Mesenchymal stem cell (in vitro differentiated cells and primary cell): ENCODE measurements at regions not wholly inside any gene's neighbourhood (a gene's known extent, or its start where the extent isn't known, plus 50 kb on each side); places are given as distances from the start of the nearest gene placed in this dataset.

Experiments used
- DNase-seq: peaks from one replicate; pipeline ENCODE4 v3.0.0-alpha.2; 2013
- H2AFZ ChIP-seq: one replicate; pipeline ENCODE4 v1.6.1; 2013; ENCODE audit warnings: low read depth, mild to moderate bottlenecking, control low read depth, inconsistent platforms, low read length, moderate library complexity
- H2AK5ac ChIP-seq: 2 replicates; pipeline ENCODE4 v1.6.1; 2013; ENCODE audit warnings: low read length, moderate library complexity, mild to moderate bottlenecking, inconsistent platforms; ENCODE audit not compliant: severe bottlenecking
- H2BK120ac ChIP-seq: one replicate; pipeline ENCODE4 v1.6.1; 2013; ENCODE audit warnings: low read depth, mild to moderate bottlenecking, inconsistent platforms, low read length, moderate library complexity
- H2BK12ac ChIP-seq, 2 experiments: one replicate each; pipeline ENCODE4 v1.6.1; 2013; ENCODE audit warnings: inconsistent platforms in 2 of 2, low read length in 2 of 2, mild to moderate bottlenecking in 2 of 2, moderate library complexity in 2 of 2, control low read depth in 1 of 2
- H2BK15ac ChIP-seq: one replicate; pipeline ENCODE4 v1.6.1; 2013; ENCODE audit warnings: mild to moderate bottlenecking, low read depth, inconsistent platforms; ENCODE audit not compliant: poor library complexity, severe bottlenecking
- H2BK5ac ChIP-seq: 2 replicates; pipeline ENCODE4 v1.6.1; 2013; ENCODE audit warnings: low read depth, mild to moderate bottlenecking, low read length, control low read depth, inconsistent platforms; ENCODE audit not compliant: poor library complexity, severe bottlenecking
- H3K14ac ChIP-seq, 2 experiments: one replicate each; pipeline ENCODE4 v1.6.1; 2013; ENCODE audit warnings: inconsistent platforms in 2 of 2, low read length in 2 of 2, control low read depth in 1 of 2, mild to moderate bottlenecking in 1 of 2, moderate library complexity in 1 of 2
- H3K18ac ChIP-seq, 2 experiments: one replicate each; pipeline ENCODE4 v1.6.1; 2013; ENCODE audit warnings: inconsistent platforms in 2 of 2, low read length in 2 of 2, control low read depth in 1 of 2, low read depth in 1 of 2, mild to moderate bottlenecking in 1 of 2
- H3K23ac ChIP-seq, 2 experiments: one replicate each; pipeline ENCODE4 v1.6.1; 2013; ENCODE audit warnings: inconsistent platforms in 2 of 2, low read length in 2 of 2, mild to moderate bottlenecking in 2 of 2, moderate library complexity in 2 of 2, control low read depth in 1 of 2
- H3K27ac ChIP-seq: 2 replicates; pipeline ENCODE4 v1.5.1; 2013; ENCODE audit warnings: mild to moderate bottlenecking, moderate library complexity, low read length, control low read depth, inconsistent platforms; ENCODE audit not compliant: poor library complexity, severe bottlenecking
- H3K27me3 ChIP-seq, 2 experiments: 2 replicates each; pipeline versions ENCODE4 v1.6.1 to v1.7.0; 2013; ENCODE audit warnings: low read length in 2 of 2, mild to moderate bottlenecking in 2 of 2, moderate library complexity in 2 of 2, control low read depth in 1 of 2, inconsistent platforms in 1 of 2; ENCODE audit not compliant: control insufficient read depth in 1 of 2, insufficient read depth in 1 of 2
- H3K36me3 ChIP-seq, 2 experiments: 2 replicates each; pipeline versions ENCODE4 v1.6.1 to v1.7.0; 2013; ENCODE audit warnings: low read length in 2 of 2, control low read depth in 1 of 2, inconsistent platforms in 1 of 2, low read depth in 1 of 2, mild to moderate bottlenecking in 1 of 2; ENCODE audit not compliant: insufficient read depth in 2 of 2, control insufficient read depth in 1 of 2
- H3K4ac ChIP-seq, 2 experiments: one replicate each; pipeline ENCODE4 v1.6.1; 2013; ENCODE audit warnings: inconsistent platforms in 2 of 2, low read length in 2 of 2, mild to moderate bottlenecking in 2 of 2, moderate library complexity in 2 of 2, control low read depth in 1 of 2, low read depth in 1 of 2
- H3K4me1 ChIP-seq: 2 replicates; pipeline ENCODE4 v1.6.1; 2013; ENCODE audit warnings: low read depth, low read length, control low read depth; ENCODE audit not compliant: control insufficient read depth, insufficient read depth
- H3K4me2 ChIP-seq: 2 replicates; pipeline ENCODE4 v1.6.1; 2013; ENCODE audit warnings: low read length, mild to moderate bottlenecking, inconsistent platforms; ENCODE audit not compliant: poor library complexity, severe bottlenecking
- H3K4me3 ChIP-seq, 2 experiments: 2 replicates each; pipeline versions ENCODE4 v1.5.1 to v1.7.0; 2013; ENCODE audit warnings: low read length in 2 of 2, mild to moderate bottlenecking in 2 of 2, control low read depth in 1 of 2, low read depth in 1 of 2; ENCODE audit not compliant: insufficient read depth in 1 of 2
- H3K79me1 ChIP-seq: replicated peaks from 2 replicates; pipeline ENCODE4 v1.6.1; 2013; ENCODE audit warnings: mild to moderate bottlenecking, control low read depth, low read length, inconsistent platforms; ENCODE audit not compliant: poor library complexity, severe bottlenecking
- H3K9ac ChIP-seq: 2 replicates; pipeline ENCODE4 v1.7.0; 2013; ENCODE audit warnings: mild to moderate bottlenecking, low read length, moderate library complexity
- H3K9me3 ChIP-seq: 2 replicates; pipeline ENCODE4 v1.7.0; 2013; ENCODE audit warnings: mild to moderate bottlenecking, low read length; ENCODE audit not compliant: control insufficient read depth
- H4K8ac ChIP-seq: one replicate; pipeline ENCODE4 v1.6.1; 2013; ENCODE audit warnings: inconsistent platforms, mild to moderate bottlenecking, low read length, moderate library complexity
- H4K91ac ChIP-seq: one replicate; pipeline ENCODE4 v1.6.1; 2013; ENCODE audit warnings: mild to moderate bottlenecking, low read length, inconsistent platforms
- WGBS: methylation state at CpG from one replicate; pipeline ENCODE4 v1.1.7; 2013; ENCODE audit warnings: mixed read lengths; 5-methylcytosine and 5-hydroxymethylcytosine counted together

DNA sequence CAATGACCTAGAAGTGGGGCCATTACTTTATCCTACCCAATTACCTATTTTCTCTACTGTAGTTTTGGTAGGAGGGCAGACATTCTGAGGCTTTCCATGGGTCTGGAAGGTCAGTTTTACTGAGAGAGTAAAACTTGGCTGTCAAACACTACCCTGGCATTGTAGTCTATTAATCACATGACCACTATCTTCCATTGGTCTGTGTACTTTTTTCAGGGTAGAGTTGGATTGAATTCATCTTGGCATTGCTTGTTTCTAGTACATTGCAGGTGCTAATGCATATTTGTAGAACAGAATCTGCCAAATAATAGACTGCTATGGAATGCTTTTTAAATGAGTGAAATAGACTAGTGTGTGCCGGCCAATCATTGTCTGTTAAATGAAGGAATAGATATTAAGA is 271.9 kb downstream of the STIM2 start:
- H2BK5ac ChIP-seq = no peak overlapping the region
- H3K27me3 ChIP-seq = peaks cover 0 to 4% of the 10 kb centered on the region in 2 experiments
- no peak for DNase-seq
- peaks cover 10% of the 10 kb centered on the region for H3K9me3 ChIP-seq
- H2AFZ ChIP-seq = no peak overlapping the region
- no peak overlapping the region for H2BK120ac ChIP-seq
- no CpG with 5 or more reads among the region's 1 CpG for WGBS
- no peak overlapping the region for H3K4me2 ChIP-seq
- no peak overlapping the region for H4K91ac ChIP-seq
- H3K18ac ChIP-seq = no peak overlapping the region
- H3K36me3 ChIP-seq = no peaks in the 10 kb centered on the region
- no peak overlapping the region for H2AK5ac ChIP-seq
- H3K9ac ChIP-seq = no peak overlapping the region
- H3K4ac ChIP-seq = no peak overlapping the region
- no peak overlapping the region for H3K4me3 ChIP-seq
- no peak overlapping the region for H3K14ac ChIP-seq
- H2BK15ac ChIP-seq = no peak overlapping the region
- H3K4me1 ChIP-seq = peaks cover under 1% of the 10 kb centered on the region
- no peak overlapping the region for H3K27ac ChIP-seq
- H2BK12ac ChIP-seq = no peak overlapping the region
- H3K79me1 ChIP-seq = no peaks in the 10 kb centered on the region
- H4K8ac ChIP-seq = no peak overlapping the region
- H3K23ac ChIP-seq = no peak overlapping the region

DNA sequence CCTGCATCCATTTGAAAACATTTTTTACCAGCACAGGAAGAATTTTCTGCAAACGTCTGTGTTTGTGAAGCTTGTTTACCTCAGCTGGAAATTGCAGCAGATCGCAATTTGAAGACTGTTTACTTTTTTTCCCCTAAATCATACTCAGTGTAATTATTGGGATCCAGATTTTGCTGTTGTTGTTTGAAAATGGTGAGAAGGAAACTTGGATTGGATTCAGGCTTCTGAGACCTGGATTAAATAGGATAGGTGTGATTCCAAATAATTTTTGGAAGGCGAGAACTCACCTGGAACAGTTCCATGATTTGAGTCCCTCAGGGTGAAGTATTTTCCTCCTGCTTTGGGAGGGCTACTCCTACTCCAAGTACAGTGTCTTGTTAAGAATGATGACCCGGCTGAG is 279.8 kb downstream of the STIM2 start:
- Histone ChIP-seq H3K14ac (no peak overlapping the region), H2BK15ac (no peak overlapping the region), H3K18ac (no peak overlapping the region), H3K27ac (no peak overlapping the region), H2BK12ac (no peak overlapping the region), H3K4me1 (no peaks in the 10 kb centered on the region), H2BK120ac (no peak overlapping the region), H3K27me3 (peaks cover 0 to 3% of the 10 kb centered on the region in 2 experiments), H3K4ac (no peak overlapping the region), H4K91ac (no peak overlapping the region), H3K79me1 (no peaks in the 10 kb centered on the region), H2AFZ (no peak overlapping the region), H2BK5ac (no peak overlapping the region), H3K23ac (no peak overlapping the region), H3K36me3 (no peaks in the 10 kb centered on the region), H2AK5ac (no peak overlapping the region), H3K4me2 (no peak overlapping the region), H4K8ac (no peak overlapping the region), H3K9ac (no peak overlapping the region), H3K4me3 (no peak overlapping the region), H3K9me3 (peaks cover 5% of the 10 kb centered on the region)
- WGBS = 78% methylated on average over 3 of the region's 4 CpGs
- no peak for DNase-seq

- Histone ChIP-seq H2AFZ (no peak overlapping the region), H3K4me2 (no peak overlapping the region), H3K27ac (no peak overlapping the region), H4K8ac (no peak overlapping the region), H3K79me1 (no peaks in the 10 kb centered on the region), H2BK15ac (no peak overlapping the region), H2BK12ac (no peak overlapping the region), H4K91ac (no peak overlapping the region), H3K9me3 (peaks cover 4% of the 10 kb centered on the region), H3K18ac (no peak overlapping the region), H2BK120ac (no peak overlapping the region), H3K4me1 (no peaks in the 10 kb centered on the region), H2AK5ac (no peak overlapping the region), H3K4ac (no peak overlapping the region), H3K4me3 (no peak overlapping the region), H2BK5ac (no peak overlapping the region), H3K27me3 (peaks cover 0 to 3% of the 10 kb centered on the region in 2 experiments), H3K23ac (no peak overlapping the region), H3K36me3 (no peaks in the 10 kb centered on the region), H3K9ac (no peak overlapping the region), H3K14ac (no peak overlapping the region)
- WGBS = 100% methylated on average over 5 of the region's 6 CpGs
- DNase-seq = no peak
Observed at GRCh38 chr4:27141530-27141929, 280.9 kb downstream of the STIM2 start.

GRCh38 chr4:27142841-27143240 is 282.2 kb downstream of the STIM2 start:
- Histone ChIP-seq H2AFZ (no peak overlapping the region), H3K4me1 (no peaks in the 10 kb centered on the region), H2AK5ac (no peak overlapping the region), H4K91ac (no peak overlapping the region), H3K9ac (no peak overlapping the region), H2BK12ac (no peak overlapping the region), H3K79me1 (no peaks in the 10 kb centered on the region), H4K8ac (no peak overlapping the region), H3K4ac (no peak overlapping the region), H3K9me3 (peaks cover 4% of the 10 kb centered on the region), H2BK120ac (no peak overlapping the region), H2BK5ac (no peak overlapping the region), H3K27ac (no peak overlapping the region), H2BK15ac (no peak overlapping the region), H3K14ac (no peak overlapping the region), H3K27me3 (peaks cover 0 to 3% of the 10 kb centered on the region in 2 experiments), H3K36me3 (no peaks in the 10 kb centered on the region), H3K4me2 (no peak overlapping the region), H3K4me3 (no peak overlapping the region), H3K23ac (no peak overlapping the region), H3K18ac (no peak overlapping the region)
- WGBS = no CpG with 5 or more reads among the region's 2 CpGs
- no peak for DNase-seq
